Stimulated activated naive CD8-positive, alpha-beta T cell treated with anti-CD3 and anti-CD28 coated beads, Interleukin-15, Interleukin-2, amounts not matched to agents 100 U/mL and 50 U/mL, for 24 hours (primary cell): ENCODE measurements at regions not wholly inside any gene's neighbourhood (a gene's known extent, or its start where the extent isn't known, plus 50 kb on each side); places are given as distances from the start of the nearest gene placed in this dataset.

ENCODE experiments used
- ATAC-seq: fragments of 150-1000 bp; cut with Tn5 transposase; one replicate; pipeline ENCODE4 v1.10.0; 2021
- DNase-seq: peaks from one replicate; pipeline ENCODE4 v3.0.0; 2021

DNA sequence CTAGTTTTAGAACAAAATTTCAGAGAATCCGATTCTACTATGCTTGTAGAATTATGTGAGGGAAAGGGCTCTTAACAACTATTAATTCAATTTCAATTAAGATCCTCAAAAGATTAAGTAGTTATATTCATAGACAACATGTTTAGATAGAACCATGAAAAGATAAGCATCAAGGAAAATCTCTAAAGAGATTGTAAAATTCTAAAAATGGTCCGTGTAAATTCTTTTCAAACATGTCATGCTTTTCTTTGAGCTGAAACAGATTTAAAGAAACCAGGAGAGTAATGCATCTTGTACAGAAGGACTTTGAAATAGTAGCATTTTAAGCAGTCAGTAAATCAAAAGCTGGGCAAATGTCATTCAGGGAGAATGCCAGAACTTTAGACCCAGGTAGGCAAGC, 1080.6 kb upstream of the B3GALT2 start:
- no peak for DNase-seq
- ATAC-seq: no peak

DNA sequence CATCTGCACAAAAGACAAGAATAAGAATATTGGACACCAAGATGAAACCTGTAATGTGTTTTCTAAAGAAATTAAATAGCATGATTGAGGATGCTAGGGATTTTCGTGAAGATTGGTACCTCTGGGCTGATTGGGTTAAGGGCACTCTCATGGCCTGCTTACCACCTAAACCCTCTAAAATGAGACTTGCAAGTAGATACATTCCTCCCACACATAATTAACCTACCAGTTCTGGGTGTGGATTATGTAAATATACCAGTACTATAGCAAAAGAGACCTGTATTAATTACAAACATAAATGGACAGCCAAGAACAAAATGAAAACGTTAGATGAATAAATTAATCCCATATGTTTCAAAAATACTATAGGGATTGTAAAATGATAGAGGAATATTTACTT, 1069.6 kb upstream of the B3GALT2 start:
- DNase-seq (no peak), ATAC-seq (no peak)

DNA sequence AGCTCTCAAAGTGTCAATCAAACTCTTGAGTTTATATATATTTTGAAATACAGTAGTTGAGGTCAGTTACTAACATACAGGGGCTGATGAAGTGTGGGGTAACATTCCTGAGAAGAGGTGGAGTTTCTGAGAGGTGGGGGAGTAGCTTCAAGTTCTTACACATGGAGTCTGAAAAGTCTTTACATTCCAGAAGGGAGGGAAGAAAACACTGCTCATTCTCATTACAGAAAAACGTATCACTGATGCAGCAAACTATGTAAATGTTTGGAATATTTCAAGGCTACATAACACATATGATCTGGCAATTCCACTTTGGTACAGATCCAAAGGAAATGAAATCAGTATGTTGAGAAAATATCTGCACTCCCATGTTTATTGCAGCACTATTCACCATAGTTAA, 1065.8 kb upstream of the B3GALT2 start:
- DNase-seq: no peak
- no peak for ATAC-seq

DNA sequence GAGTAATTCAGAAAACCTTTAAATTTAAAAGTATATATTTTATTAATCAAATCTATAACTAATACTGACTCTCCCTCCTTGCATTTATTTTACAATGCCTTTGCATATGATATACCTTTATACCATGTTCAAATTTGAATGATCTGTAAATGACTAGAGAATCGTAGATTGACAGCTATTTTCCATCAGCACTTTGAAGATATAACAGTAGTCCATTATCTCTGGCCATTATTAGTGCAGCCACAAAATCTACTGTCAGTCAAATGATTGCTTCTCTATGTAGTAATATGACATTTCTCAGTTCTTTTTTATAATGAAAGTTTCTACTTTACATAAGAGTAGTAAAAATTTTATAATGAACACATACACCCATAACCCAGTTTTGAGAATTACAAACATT, 1054.8 kb upstream of the B3GALT2 start:
- no peak for DNase-seq
- ATAC-seq: no peak

DNA sequence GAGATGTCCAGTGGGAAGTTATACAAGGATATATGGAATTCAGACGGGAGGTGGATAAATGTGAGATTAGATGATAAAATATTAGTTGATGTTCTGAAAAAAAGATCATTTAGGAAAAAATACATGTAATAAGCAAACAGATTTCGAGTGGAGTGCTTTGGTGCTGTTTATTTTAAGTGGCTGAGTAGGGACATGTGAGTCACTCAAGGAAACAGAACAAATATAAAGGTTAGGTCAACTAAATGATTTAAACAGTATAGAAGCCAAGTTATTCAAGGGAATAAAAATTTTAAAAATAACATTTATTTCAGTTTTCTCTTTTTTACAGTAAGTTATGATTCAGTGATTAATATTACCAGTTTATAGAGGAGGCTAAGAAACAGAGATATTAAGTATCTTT, 1046.7 kb upstream of the B3GALT2 start:
- no peak for ATAC-seq
- no peak for DNase-seq

DNA sequence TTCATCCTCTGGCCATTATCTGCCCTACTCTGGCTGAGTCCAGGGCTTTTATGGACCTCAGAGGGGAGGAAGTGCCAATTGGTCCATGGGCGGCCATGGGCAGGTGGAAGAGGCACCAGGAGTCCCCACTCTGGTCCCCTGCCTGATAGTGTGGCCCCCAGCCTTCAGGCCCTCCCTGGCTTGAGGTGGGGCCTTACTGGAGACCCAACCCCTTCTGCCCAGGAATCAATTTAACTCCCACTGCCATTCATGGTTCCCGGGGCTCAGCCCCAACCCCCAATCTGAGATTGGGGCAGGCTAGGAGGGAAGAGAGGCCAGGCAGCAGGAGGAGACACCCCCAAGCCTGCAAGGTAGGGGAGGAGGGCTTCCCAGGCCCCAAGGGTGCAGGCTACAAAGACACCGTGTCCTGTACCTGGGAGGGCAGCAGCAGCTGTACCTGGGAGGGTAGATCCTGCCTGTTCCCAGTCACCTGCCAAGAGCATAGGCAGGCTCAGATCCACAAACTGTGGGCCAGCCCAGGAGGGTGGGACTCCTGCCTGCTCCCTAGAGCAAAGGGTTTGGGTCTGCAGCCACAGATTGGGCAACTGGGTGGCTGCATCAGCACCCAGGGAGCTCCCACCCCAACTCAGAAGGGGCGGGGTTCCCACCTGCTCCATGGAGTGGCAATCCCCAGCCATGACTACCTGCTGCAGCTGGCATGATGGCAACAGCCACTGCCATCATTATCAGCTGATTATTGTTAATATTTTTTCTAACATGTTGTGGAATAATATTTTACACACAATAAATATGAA, 1044.1 kb upstream of the B3GALT2 start:
- DNase-seq (no peak), ATAC-seq (no peak)

DNA sequence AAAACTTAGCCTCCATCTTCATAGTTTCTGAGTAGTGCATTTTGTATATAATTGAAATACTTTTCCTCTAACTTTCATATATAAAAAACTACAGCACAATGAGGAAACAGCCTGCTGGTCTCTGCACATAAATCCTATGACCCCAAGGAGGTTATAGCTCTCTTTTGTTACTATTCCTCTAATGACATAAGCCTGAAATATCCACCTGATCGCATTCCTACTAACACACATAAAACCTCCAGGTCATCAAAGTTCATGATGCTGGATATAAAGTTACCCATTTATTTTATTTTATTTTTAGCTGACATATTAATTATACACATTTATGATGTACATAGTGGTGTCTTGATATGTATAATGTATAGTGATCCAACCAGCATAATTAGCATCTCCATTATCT, 1042.0 kb upstream of the B3GALT2 start:
- ATAC-seq: no peak
- DNase-seq: no peak

DNA sequence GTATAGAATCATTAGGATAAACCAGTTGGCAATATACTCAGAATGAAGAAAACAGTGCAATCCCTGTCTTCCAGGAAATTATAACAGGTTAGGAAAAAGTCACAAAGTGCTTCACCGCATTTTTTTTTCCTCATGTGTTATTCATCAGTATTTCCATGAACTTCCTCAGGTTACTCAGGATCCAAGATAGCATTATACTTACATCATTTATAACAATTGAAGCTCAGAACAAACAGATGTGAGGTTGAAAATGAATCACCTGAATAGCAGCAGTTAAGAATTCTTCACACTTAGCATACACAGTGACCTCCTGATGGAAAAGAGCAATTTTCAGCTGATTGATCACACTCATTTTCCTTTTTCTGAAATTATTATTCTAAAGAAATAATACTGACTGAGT, 1040.7 kb upstream of the B3GALT2 start:
- DNase-seq (no peak), ATAC-seq (no peak)

DNA sequence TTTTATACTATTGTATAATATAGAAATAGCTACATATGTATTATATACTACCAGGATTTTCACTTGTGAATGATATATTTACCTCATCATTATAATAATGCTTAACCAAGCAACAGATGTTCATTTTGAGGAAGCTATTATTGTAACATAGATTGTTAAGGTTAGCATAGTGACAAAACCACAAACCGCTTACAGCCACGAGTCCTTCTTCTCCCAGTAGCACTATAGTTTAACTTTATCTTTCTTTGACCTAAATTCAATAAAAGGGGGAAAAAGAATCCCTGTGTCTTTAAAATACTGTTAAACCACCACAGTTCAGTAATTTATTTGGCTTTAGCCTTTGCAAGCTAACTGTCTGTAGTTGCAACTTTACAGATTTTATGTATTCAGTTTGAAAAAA, 1039.4 kb upstream of the B3GALT2 start:
- ATAC-seq: no peak

DNA sequence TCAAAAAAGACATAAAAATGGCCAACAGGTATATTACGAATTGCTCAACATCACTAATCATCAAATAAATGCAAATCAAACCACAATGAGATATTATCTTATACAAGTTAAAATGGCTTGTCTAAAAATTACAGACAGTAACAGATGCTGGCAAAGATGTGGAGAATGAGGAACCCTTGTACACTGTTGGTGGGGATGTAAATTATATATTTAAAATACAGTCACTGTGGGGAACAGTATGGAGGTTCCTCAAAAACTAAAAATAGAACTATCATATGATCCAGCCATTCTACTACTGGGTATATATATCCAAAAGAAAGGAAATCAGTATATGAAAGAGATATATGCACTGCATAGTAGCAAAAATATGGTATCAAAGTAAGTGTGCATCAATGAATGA, 1037.2 kb upstream of the B3GALT2 start:
- DNase-seq: no peak
- ATAC-seq: no peak

More for the DNA sequence above, 1039.4 kb upstream of the B3GALT2 start:
- no peak for DNase-seq

DNA sequence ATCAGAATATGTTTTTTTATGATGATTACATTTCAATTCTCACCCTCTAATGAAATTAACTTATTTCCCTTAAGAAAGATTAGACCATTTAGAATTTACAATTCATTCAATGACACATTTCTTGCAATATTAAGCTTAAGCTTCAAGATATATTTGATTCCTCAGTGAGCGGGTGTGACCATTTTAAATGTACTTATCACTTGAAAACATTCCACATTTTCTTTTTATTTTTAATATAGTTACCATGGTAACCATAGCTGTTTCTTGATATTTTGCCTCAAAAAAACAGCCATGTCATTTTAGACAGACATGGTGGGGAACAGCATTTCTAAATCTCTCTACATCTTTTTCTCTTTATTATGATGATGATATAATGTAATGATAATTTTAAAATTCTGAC, 1029.0 kb upstream of the B3GALT2 start:
- no peak for DNase-seq
- ATAC-seq: no peak

DNA sequence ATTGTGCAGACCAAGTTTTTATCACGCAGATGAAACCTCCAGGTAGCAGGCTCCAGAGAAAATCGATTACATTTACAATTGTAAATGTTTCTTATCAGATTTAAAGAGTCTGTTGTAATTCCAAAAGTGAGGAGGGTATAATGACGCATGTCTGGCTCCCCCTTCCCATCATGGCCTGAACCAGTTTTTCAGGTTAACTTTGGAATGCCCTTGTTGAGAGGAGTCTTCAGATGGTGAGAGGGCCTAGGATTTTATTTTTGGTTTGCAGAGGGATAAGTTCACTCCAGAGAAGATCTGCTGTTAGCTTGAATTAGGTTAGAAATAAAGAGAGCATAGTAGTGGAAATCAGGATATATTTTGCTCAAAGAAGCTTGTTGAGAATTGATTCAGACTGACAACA, 1028.3 kb upstream of the B3GALT2 start:
- no peak for ATAC-seq
- no peak for DNase-seq

DNA sequence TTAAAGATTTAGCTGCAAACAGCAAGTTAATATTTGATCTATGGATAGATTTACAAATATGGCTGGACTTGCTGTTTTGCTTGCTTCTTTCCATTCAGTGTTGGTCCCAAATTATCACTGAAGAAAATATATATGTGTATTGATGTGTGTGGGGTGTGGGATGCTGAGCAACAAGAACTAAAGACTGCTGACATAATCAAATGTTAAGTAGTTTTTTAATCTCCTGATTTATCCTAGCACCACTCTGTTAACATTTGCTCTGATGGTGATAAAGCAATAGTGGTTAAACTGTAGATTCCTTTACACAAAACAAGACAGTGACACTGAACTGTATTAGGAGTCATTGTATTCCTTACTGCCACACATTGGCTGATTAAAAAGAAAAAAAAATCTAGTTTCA, 1023.5 kb upstream of the B3GALT2 start:
- DNase-seq (no peak), ATAC-seq (no peak)

DNA sequence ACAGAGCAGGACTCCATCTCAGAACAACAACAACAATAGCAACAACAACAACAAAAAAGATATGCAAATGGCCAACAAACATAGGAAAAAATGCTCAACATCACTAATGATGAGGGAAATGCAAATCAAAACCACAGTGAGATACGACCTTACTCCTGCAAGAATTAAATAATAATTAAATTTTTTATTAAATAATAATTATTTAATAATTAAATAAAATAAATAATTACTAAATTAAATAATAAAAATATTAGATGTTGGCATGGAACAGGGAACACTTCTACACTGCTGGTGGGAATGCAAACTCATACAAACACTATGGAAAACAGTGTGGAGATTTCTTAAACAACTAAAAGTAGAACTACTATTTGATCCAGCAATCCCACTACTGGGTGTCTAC, 1022.3 kb upstream of the B3GALT2 start:
- ATAC-seq: no peak
- DNase-seq: no peak

DNA sequence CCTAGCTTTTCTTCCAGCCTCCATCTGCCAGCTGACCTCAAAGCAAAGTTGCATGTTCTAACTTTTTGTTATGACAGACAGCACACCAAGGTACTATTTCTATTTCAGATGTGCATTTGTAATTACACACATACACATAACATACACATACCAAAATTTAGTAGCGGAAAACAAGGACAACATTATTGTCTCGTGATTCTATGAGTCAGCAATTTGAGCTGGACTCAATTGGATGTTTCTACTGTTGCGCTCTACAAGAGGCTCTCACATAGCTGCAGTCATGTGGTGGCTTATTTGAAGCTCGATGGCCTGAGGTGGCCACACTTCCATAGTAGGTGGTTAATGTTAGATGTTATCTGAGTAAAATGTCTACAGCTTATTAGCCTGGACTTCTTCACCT, 1010.1 kb upstream of the B3GALT2 start:
- ATAC-seq: no peak
- no peak for DNase-seq

DNA sequence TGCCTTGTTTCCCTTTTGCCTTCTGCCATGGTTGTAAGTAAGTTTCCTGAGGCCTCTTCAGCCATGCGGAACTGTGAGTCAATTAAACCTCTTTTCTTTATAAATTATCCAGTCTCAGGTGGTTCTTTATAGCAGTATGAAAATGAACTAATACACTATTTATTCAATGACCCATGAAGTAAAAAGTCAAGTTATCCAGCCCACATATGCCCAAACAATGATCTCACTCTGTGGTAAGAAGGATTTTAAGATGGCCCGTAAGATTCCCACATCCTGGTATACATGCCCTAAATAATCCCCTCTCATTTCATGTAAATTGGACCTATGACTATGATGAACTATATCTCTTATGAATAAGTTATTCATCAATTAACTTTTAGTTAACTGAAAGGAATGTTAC, 1008.3 kb upstream of the B3GALT2 start:
- no peak for ATAC-seq
- DNase-seq: no peak

DNA sequence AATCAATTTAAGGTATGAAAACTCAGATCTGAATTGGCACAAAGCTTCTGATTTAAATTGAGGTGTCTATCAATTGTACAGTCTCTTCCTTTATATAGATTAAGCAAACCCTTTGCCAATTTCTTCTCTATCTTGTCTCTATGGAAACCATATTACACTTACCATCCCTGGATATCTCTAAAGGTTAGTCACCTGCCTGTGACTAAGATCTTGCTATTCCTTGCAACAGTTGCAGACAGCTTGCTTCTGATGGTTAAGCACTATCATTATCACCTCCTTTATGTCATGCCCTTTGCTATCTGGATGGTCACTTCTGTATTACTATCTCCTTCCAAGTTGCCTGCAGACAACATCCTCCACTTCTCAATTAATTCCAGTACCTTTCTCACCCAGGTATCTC, 998.6 kb upstream of the B3GALT2 start:
- ATAC-seq (no peak), DNase-seq (no peak)

DNA sequence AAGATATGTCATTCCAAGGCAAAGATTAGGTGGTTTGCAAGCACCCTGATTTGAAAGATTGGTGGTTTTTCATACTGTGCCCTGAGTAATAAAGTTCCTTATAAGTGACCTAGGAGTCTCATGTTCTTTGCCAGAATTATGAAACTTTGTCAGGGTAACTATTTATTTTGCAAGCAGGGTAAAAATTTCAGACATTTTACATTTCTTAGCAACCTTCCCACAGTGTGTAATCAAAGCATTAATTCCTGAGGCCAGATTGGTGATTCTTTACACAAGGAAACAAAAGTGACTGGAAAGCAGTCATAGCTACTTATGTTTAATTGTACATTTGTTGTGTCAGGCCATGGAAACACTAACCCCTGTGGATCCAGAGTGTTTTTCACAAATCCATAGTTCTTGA, 998.0 kb upstream of the B3GALT2 start:
- ATAC-seq (no peak), DNase-seq (no peak)

DNA sequence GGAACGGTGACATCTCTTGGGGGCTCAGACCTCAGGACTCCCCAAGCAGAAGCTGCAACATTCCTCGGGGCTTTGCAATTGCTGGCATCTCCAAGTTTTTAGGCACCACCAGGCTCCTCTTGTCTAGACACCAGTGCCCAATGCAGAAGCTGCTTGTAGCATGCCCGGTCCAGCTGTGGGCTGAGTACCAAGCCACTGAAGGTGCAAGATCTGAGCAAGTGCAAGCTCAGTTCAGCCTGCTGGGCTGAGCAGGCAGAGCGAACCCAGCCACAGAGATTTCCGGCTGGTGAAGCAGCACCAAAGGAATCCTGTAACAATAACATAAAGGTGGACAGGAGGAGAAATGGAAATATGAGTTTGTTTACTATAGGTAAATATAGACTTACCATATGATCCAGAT, 995.4 kb upstream of the B3GALT2 start:
- DNase-seq (no peak), ATAC-seq (no peak)

DNA sequence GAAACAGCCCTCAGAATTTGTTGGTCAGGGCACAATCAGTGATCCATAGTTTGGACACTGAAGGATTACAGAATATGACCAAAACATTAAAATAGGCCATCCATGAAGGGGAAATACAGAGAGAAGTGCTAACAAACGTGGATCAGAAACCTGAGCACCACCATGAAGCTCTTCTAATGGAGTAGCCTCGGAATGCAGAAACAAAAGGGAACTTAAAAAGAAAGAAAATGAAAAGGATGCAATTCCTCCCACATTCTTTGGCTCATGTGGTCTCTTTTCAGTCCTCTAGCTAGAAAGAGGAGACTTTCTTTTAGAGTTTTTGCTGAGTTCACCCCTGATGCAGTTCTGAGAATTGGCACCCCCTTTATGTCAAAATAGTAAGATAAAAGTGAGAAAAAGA, 989.8 kb upstream of the B3GALT2 start:
- ATAC-seq (no peak), DNase-seq (no peak)

DNA sequence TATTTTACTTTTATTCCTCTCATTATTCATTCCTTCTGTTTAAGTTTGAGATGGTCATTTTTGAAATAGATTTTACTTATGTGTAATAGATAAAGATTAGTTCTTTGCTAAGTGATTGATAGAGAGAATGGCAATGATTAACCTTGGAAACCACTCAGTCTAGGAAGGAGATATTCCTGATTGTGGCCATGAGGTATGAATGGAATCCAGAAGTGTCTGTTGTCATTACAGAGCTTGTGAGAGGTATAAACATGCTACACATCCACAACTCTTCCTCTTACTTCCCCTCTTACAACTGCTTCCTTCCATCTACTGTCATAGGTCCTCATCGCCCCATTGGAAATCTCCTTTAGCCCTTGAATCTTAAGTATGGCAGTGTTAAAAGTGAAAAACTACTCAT, 988.8 kb upstream of the B3GALT2 start:
- no peak for DNase-seq
- ATAC-seq: no peak

DNA sequence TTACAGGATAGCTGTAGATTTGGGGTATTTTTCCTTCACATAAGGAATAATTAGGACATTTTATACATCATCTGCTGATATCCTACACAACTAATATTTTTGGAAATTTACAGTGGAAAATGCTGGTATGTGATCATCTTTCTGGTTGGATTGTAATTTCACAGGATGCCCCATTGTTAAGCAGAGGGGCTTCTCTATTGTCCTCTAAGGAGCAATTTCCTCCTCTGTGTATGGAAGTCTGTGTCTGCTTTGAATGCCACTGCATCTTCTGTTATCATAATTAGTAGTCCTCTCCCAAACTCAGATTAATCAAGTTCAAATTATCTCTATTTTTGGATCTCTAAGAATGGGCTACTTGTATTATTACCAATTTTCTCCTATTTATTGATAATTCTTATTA, 988.1 kb upstream of the B3GALT2 start:
- DNase-seq: no peak
- ATAC-seq: no peak

DNA sequence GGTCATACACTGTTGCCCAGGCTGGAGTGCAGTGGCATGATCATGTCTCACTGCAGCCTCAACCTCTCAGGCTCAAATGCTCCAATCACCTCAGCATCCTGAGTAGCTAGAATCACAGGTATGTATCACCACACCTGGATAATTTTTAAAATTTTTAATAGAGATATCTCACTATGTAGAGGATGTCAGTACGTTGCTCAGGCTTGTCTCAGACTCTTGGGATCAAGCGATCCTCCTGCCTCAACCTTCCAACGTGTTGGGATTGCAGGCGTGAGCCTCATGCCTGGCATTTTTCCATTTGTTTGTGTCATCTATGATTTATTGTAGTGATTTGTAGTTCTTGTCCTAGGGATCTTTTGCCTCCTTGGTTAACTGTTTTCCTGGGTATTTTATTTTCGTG, 985.2 kb upstream of the B3GALT2 start:
- DNase-seq: no peak
- ATAC-seq: no peak

DNA sequence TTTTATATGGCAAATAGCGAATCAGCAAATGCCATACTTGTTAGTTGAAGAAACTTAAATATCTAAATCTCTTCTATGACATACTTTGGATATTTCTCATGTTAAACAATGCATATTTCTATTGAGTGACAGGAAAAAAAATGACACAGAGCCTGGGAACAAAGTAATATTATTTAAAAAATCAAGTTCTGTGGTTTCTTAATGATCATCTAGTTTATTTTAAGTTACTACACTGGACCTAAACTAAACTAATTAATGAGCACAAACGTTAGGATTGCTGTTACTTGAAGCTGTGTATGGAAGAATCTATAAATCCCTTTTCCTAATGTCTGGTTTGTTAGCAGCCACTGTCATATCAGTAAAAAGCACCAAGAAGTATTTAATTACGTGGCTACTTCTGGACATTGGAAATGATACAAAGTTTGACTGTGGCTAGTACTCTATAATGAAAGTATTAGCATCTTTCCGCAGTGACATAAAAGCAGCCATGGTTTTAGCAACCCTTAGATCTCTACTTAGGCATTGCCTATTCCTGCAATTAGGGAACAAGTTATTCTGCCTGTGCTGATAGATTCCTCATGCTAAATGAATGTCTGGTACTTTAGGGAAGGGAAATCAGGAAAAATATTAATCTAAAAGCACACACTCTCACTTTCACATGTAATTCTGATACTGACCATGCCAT, 981.7 kb upstream of the B3GALT2 start:
- DNase-seq: no peak
- ATAC-seq: no peak
